ENCODE measurements at regions not wholly inside any gene's neighbourhood (a gene's known extent, or its start where the extent isn't known, plus 50 kb on each side); places are given as distances from the start of the nearest gene placed in this dataset.

DNA sequence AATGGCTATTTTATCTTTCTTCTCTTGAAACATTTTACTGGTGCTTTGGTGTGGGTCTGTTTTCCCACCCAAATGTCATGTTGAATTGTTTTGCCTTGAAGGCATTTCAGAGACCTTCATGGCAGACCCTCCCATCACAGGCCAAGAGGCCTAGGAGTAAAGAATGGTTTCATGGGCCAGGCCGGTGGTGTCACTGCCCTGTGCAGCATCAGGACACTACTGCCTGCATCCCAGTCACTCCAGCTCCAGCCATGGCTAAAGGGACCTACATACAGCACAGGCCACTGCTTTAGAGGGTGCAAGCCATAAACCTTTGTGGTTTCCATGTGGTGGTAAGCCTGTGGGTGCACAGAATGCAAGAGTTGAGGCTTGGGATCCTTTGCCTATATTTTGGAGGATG lies 326.9 kb downstream of the SLITRK5 start:
- TF ChIP-seq, protein P1, sequence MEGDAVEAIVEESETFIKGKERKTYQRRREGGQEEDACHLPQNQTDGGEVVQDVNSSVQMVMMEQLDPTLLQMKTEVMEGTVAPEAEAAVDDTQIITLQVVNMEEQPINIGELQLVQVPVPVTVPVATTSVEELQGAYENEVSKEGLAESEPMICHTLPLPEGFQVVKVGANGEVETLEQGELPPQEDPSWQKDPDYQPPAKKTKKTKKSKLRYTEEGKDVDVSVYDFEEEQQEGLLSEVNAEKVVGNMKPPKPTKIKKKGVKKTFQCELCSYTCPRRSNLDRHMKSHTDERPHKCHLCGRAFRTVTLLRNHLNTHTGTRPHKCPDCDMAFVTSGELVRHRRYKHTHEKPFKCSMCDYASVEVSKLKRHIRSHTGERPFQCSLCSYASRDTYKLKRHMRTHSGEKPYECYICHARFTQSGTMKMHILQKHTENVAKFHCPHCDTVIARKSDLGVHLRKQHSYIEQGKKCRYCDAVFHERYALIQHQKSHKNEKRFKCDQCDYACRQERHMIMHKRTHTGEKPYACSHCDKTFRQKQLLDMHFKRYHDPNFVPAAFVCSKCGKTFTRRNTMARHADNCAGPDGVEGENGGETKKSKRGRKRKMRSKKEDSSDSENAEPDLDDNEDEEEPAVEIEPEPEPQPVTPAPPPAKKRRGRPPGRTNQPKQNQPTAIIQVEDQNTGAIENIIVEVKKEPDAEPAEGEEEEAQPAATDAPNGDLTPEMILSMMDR (IDR thresholded peaks at IDR 0.05): no peak
- no peak for TF ChIP-seq POLR2A (IDR thresholded peaks at IDR 0.05)
